Glutamatergic neuron (in vitro differentiated cells): ENCODE measurements at regions not wholly inside any gene's neighbourhood (a gene's known extent, or its start where the extent isn't known, plus 50 kb on each side); places are given as distances from the start of the nearest gene placed in this dataset.
"Not testable (repeated sequence)": the region's sequence is repeated elsewhere in the genome, so short reads cannot be mapped to it uniquely, and the experiment has no call there.

ENCODE experiments used
- DNase-seq: peaks from one replicate; pipeline ENCODE4 v3.0.0; 2022
- H3K27ac Mint-ChIP-seq: one replicate; pipeline ENCODE4 v1.8.0; 2020; ENCODE audit warnings: mild to moderate bottlenecking, mixed read lengths, inconsistent platforms; ENCODE audit not compliant: unreplicated experiment
- H3K27me3 Mint-ChIP-seq: one replicate; pipeline ENCODE4 v1.8.0; 2020; ENCODE audit warnings: mild to moderate bottlenecking, moderate library complexity, mixed read lengths, inconsistent platforms; ENCODE audit not compliant: unreplicated experiment
- H3K36me3 Mint-ChIP-seq: one replicate; pipeline ENCODE4 v1.8.0; 2020; ENCODE audit warnings: mild to moderate bottlenecking, mixed read lengths, inconsistent platforms; ENCODE audit not compliant: unreplicated experiment
- H3K4me1 Mint-ChIP-seq: one replicate; pipeline ENCODE4 v1.8.0; 2020; ENCODE audit warnings: mild to moderate bottlenecking, low read depth, mixed read lengths, inconsistent platforms; ENCODE audit not compliant: unreplicated experiment
- H3K4me3 Mint-ChIP-seq: one replicate; pipeline ENCODE4 v1.8.0; 2020; ENCODE audit warnings: mild to moderate bottlenecking, mixed read lengths, inconsistent platforms; ENCODE audit not compliant: unreplicated experiment
- H3K9me3 Mint-ChIP-seq: one replicate; pipeline ENCODE4 v1.8.0; 2020; ENCODE audit warnings: mild to moderate bottlenecking, moderate library complexity, mixed read lengths, inconsistent platforms; ENCODE audit not compliant: unreplicated experiment
- CTCF ChIP-seq: fragments of 200-600 bp; sonication (generic); IDR thresholded peaks from one replicate; pipeline ENCODE4 v1.5.0; 2021; ENCODE audit not compliant: partially characterized antibody, unreplicated experiment

- no peaks in the 10 kb centered on the region for H3K36me3 Mint-ChIP-seq
- H3K4me1 Mint-ChIP-seq: peaks cover 42% of the 10 kb centered on the region
- TF ChIP-seq CTCF: no peak
- peaks cover 8% of the 10 kb centered on the region for H3K27me3 Mint-ChIP-seq
- no peaks in the 10 kb centered on the region for H3K9me3 Mint-ChIP-seq
- no peak overlapping the region for H3K4me3 Mint-ChIP-seq
- DNase-seq: no peak
- no peak overlapping the region for H3K27ac Mint-ChIP-seq
Observed at GRCh38 chr2:21194147-21194546, 70.4 kb downstream of the TDRD15 start.

DNA sequence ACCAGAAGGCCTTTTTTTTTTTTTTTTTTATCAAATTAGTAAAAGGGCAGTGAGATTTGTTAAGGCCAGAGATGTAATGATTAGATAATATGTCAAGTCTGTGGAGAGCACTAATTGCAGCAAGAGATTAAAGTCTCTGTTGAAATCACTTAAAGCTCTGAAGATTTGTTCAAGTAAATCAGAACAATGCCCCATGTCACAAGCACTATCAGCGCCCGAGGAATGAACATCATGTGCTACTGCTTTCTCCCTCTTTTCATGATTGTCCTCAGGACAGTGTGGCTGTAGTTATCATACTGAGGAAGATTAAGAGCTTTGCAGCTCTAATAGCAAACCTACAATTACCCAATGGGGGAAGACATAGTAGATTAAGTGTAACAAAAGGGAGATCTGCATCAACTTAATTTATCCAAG lies 71.1 kb downstream of the TDRD15 start:
- no peak for DNase-seq
- H3K27ac Mint-ChIP-seq: peak overlapping the region; percentile 12
- no peaks in the 10 kb centered on the region for H3K36me3 Mint-ChIP-seq
- H3K27me3 Mint-ChIP-seq: peaks cover 8% of the 10 kb centered on the region
- peaks cover 47% of the 10 kb centered on the region for H3K4me1 Mint-ChIP-seq
- no peak for TF ChIP-seq CTCF
- H3K9me3 Mint-ChIP-seq: no peaks in the 10 kb centered on the region
- H3K4me3 Mint-ChIP-seq: no peak overlapping the region

- Mint-ChIP-seq H3K27me3 (peaks cover 8% of the 10 kb centered on the region), H3K36me3 (no peaks in the 10 kb centered on the region), H3K9me3 (no peaks in the 10 kb centered on the region), H3K4me3 (no peak overlapping the region), H3K27ac (no peak overlapping the region), H3K4me1 (peaks cover 51% of the 10 kb centered on the region)
- TF ChIP-seq CTCF: no peak
- DNase-seq: no peak
Observed at GRCh38 chr2:21195326-21195725, 71.6 kb downstream of the TDRD15 start.

DNA sequence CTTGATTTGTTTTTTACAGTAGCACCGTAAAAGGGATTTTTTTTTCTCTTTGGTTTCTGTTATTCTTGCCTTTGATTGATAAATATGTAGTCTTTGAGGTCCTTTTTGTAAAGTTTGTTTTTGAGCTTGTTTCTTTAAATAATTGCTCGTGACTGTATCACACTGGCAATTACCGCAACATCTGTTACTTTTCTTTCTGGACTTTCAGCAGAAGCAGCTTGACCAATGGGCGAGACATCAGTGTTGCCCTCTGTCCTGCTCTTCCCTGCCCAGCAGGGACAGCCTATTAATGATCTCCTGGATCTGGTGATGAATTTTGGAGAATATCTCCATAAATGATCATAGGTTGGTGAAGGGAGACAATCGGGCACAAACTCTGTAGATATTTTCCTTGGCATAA lies 74.9 kb downstream of the TDRD15 start:
- Mint-ChIP-seq H3K27ac (peak overlapping the region; percentile 92), H3K9me3 (no peaks in the 10 kb centered on the region), H3K27me3 (peaks cover 8% of the 10 kb centered on the region), H3K36me3 (no peaks in the 10 kb centered on the region), H3K4me3 (peak overlapping the region; percentile 45), H3K4me1 (peaks cover 57% of the 10 kb centered on the region)
- no peak for DNase-seq
- no peak for TF ChIP-seq CTCF

- H3K9me3 Mint-ChIP-seq: no peaks in the 10 kb centered on the region
- H3K27ac Mint-ChIP-seq: no peak overlapping the region
- H3K4me3 Mint-ChIP-seq: no peak overlapping the region
- no peak for TF ChIP-seq CTCF
- H3K4me1 Mint-ChIP-seq: peaks cover 20% of the 10 kb centered on the region
- DNase-seq: no peak
- H3K36me3 Mint-ChIP-seq: no peaks in the 10 kb centered on the region
- no peaks in the 10 kb centered on the region for H3K27me3 Mint-ChIP-seq
Observed at GRCh38 chr2:21203976-21204375, 80.2 kb downstream of the TDRD15 start.

DNA sequence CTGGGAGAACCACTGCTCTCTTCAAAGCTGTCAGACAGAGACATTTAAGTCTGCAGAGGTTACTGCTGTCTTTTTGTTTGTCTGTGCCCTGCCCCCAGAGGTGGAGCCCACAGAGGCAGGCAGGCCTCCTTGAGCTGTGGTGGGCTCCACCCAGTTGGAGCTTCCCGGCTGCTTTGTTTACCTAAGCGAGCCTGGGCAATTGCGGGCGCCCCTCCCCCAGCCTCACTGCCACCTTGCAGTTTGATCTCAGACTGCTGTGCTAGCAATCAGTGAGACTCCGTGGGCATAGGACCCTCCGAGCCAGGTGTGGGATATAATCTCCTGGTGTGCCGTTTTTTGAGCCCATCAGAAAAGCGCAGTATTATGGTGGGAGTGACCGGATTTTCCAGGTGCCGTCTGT lies 90.3 kb downstream of the TDRD15 start:
- H3K27ac Mint-ChIP-seq, H3K36me3 Mint-ChIP-seq, H3K4me1 Mint-ChIP-seq, H3K9me3 Mint-ChIP-seq, H3K27me3 Mint-ChIP-seq, H3K4me3 Mint-ChIP-seq, DNase-seq: not testable (repeated sequence)
